Naive thymus-derived CD8-positive, alpha-beta T cell (primary cell): ENCODE measurements at regions not wholly inside any gene's neighbourhood (a gene's known extent, or its start where the extent isn't known, plus 50 kb on each side); places are given as distances from the start of the nearest gene placed in this dataset.
A peak's percentile ranks its signal among the peaks of the same experiment; 100 is the strongest.
"Not testable (repeated sequence)": the region's sequence is repeated elsewhere in the genome, so short reads cannot be mapped to it uniquely, and the experiment has no call there.

Source experiments
- ATAC-seq, 2 donors: fragments of 150-1000 bp; cut with Tn5 transposase in 1 of 2; sonication (Bioruptor Pico), chemical (Tn5 transposase) in 1 of 2; 1 replicate in 1 of 2; 2 replicates in 1 of 2; pipeline ENCODE4 v1.10.0; 2021; ENCODE audit warnings: mild to moderate bottlenecking in 2 of 2, moderate library complexity in 2 of 2
- POLR2A ChIA-PET: fragments of 350-600 bp; sonication (Branson Sonifier 250); formaldehyde crosslinking; loops from one replicate; lab custom pipeline; 2021; ENCODE audit warnings: antibody characterized with exemption; lab: Charles Lee
- DNase-seq, 10 donors: peaks; one replicate each; pipeline versions ENCODE4 v3.0.0 to v3.0.0-alpha.2; 2020 to 2022
- H3K27ac Mint-ChIP-seq, 10 donors: one replicate each; pipeline ENCODE4 v1.8.0; 2020 to 2022; ENCODE audit warnings: mild to moderate bottlenecking in 10 of 10, mixed read lengths in 10 of 10, moderate library complexity in 4 of 10, inconsistent platforms in 1 of 10
- H3K27me3 Mint-ChIP-seq, 5 donors: one replicate each; pipeline ENCODE4 v1.8.0; 2021 to 2022; ENCODE audit warnings: mixed read lengths in 5 of 5
- H3K36me3 Mint-ChIP-seq, 3 donors: one replicate each; pipeline ENCODE4 v1.8.0; 2020 to 2022; ENCODE audit warnings: mixed read lengths in 3 of 3, mild to moderate bottlenecking in 2 of 3, inconsistent platforms in 1 of 3
- H3K4me1 Mint-ChIP-seq, 4 donors: one replicate each; pipeline ENCODE4 v1.8.0; 2021 to 2022; ENCODE audit warnings: mixed read lengths in 4 of 4
- H3K4me3 Mint-ChIP-seq, 10 donors: one replicate each; pipeline ENCODE4 v1.8.0; 2020 to 2022; ENCODE audit warnings: mild to moderate bottlenecking in 10 of 10, mixed read lengths in 10 of 10, moderate library complexity in 6 of 10, inconsistent platforms in 1 of 10
- H3K9me3 Mint-ChIP-seq, 9 donors: one replicate each; pipeline ENCODE4 v1.8.0; 2020 to 2022; ENCODE audit warnings: mixed read lengths in 9 of 9, mild to moderate bottlenecking in 3 of 9, inconsistent platforms in 1 of 9, moderate library complexity in 1 of 9

- DNase-seq = no peak
- Mint-ChIP-seq H3K4me1 (no peaks in the 10 kb centered on the region), H3K27me3 (peaks cover 6 to 24% (median 12%) of the 10 kb centered on the region in 5 donors), H3K4me3 (no peak overlapping the region), H3K27ac (no peak overlapping the region), H3K9me3 (peaks cover 0 to 11% (median 0%) of the 10 kb centered on the region in 9 donors), H3K36me3 (no peaks in the 10 kb centered on the region)
- ATAC-seq = no peak
- POLR2A ChIA-PET = no interaction called here
These were observed 472.8 kb upstream of the ADARB2 start for GRCh38 chr10:2210088-2210487.

GRCh38 chr10:2208106-2208505, 470.8 kb upstream of the ADARB2 start:
- peak overlapping the region in 1 of 10 donors; percentile 27 for H3K27ac Mint-ChIP-seq
- H3K36me3 Mint-ChIP-seq = no peaks in the 10 kb centered on the region

DNA sequence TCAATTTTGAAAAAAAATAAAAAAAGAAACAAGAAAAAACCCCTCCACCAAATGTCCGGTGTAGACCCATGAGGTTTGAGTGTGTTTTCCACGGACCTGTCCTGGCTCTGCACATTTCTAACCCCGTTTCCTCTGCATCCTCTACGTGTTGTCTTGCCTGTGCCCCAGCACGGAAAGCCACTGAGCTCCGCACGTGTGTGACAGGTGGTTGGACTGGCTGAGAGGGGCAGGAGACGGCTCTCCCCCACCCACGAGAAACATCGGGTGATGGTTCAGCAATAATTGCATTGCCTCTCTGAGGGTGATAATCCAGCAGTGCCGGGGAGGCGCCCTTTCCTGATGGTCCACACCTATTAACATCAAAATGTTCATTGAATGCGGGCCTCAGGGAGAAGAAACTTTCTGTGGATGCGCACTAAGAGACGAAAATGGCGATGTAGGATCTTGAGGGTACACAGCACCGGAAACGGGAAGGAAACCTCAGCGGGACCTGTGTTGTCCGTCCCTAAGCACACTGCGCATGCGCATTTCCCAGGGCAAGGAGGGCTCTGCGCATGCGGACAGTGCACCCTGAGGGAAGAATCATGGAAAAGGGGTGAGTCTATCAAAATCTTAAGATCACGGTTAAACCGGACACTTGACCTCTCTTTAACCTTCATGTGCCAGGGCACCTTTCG, 470.1 kb upstream of the ADARB2 start:
- no peak overlapping the region for H3K4me3 Mint-ChIP-seq
- peaks cover 4 to 20% (median 9%) of the 10 kb centered on the region in 5 donors for H3K27me3 Mint-ChIP-seq
- H3K9me3 Mint-ChIP-seq = peaks cover 0 to 11% (median 0%) of the 10 kb centered on the region in 9 donors
- H3K36me3 Mint-ChIP-seq = no peaks in the 10 kb centered on the region
- DNase-seq (no peak), ATAC-seq (no peak)
- POLR2A ChIA-PET = no interaction called here
- H3K4me1 Mint-ChIP-seq = no peaks in the 10 kb centered on the region
- peak overlapping the region in 1 of 10 donors; percentile 45 for H3K27ac Mint-ChIP-seq

More at GRCh38 chr10:2208106-2208505, 470.8 kb upstream of the ADARB2 start:
- Mint-ChIP-seq H3K4me3 (no peak overlapping the region), H3K9me3 (peaks cover 0 to 11% (median 0%) of the 10 kb centered on the region in 9 donors), H3K4me1 (no peaks in the 10 kb centered on the region), H3K27me3 (peaks cover 4 to 20% (median 8%) of the 10 kb centered on the region in 5 donors)
- POLR2A ChIA-PET = no interaction called here
- DNase-seq = no peak
- ATAC-seq = no peak

DNA sequence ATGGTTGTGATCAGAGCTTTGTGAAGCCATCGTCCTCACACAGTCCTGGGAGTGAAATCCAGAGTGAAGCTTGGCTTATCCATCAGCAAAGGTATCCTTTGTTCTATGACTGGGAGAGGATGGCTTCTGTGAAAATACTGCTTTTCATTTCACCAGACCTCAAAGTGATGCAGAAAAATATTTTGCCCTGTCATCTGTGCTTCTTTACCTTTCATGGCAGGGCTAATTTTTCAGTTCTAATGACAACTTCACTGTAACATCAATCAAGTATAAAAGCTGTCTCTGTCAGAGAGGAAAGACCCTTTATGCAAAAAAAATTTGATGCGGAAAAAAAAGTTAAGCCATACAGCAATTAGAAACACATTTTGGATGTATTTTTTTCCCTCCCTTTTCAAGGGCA, 468.1 kb upstream of the ADARB2 start:
- Mint-ChIP-seq H3K36me3 (no peaks in the 10 kb centered on the region), H3K4me1 (no peaks in the 10 kb centered on the region), H3K4me3 (no peak overlapping the region), H3K27ac (no peak overlapping the region), H3K9me3 (peaks cover 0 to 3% (median 0%) of the 10 kb centered on the region in 9 donors), H3K27me3 (peaks cover under 1 to 12% (median 8%) of the 10 kb centered on the region in 5 donors)
- POLR2A ChIA-PET = no interaction called here
- DNase-seq (no peak), ATAC-seq (no peak)

- Mint-ChIP-seq H3K4me3 (no peak overlapping the region), H3K4me1 (no peaks in the 10 kb centered on the region), H3K27ac (no peak overlapping the region), H3K36me3 (no peaks in the 10 kb centered on the region), H3K9me3 (peaks cover 0 to 13% (median 3%) of the 10 kb centered on the region in 9 donors), H3K27me3 (peaks cover 0 to 13% (median 2%) of the 10 kb centered on the region in 5 donors)
- ATAC-seq = no peak
- POLR2A ChIA-PET = no interaction called here
- DNase-seq = no peak
These were observed 465.1 kb upstream of the ADARB2 start for GRCh38 chr10:2202401-2202800.

GRCh38 chr10:2201534-2202099, 464.3 kb upstream of the ADARB2 start:
- POLR2A ChIA-PET = no interaction called here
- H3K4me1 Mint-ChIP-seq = no peaks in the 10 kb centered on the region
- peaks cover 0 to 5% (median 0%) of the 10 kb centered on the region in 3 donors for H3K36me3 Mint-ChIP-seq
- DNase-seq (no peak), ATAC-seq (no peak)
- H3K9me3 Mint-ChIP-seq = peaks cover 0 to 18% (median 7%) of the 10 kb centered on the region in 9 donors
- H3K27me3 Mint-ChIP-seq = peaks cover 0 to 18% (median 3%) of the 10 kb centered on the region in 5 donors
- no peak overlapping the region for H3K27ac Mint-ChIP-seq
- no peak overlapping the region for H3K4me3 Mint-ChIP-seq

GRCh38 chr10:2197663-2198062, 460.3 kb upstream of the ADARB2 start:
- H3K36me3 Mint-ChIP-seq = peaks cover 0 to 9% (median 0%) of the 10 kb centered on the region in 3 donors

GRCh38 chr10:2196272-2196671, 458.9 kb upstream of the ADARB2 start:
- Mint-ChIP-seq H3K4me3 (no peak overlapping the region), H3K36me3 (peaks cover 0 to 9% (median 0%) of the 10 kb centered on the region in 3 donors), H3K9me3 (peaks cover 0 to 23% (median 9%) of the 10 kb centered on the region in 9 donors), H3K4me1 (no peaks in the 10 kb centered on the region), H3K27me3 (peaks cover 4 to 18% (median 15%) of the 10 kb centered on the region in 5 donors), H3K27ac (no peak overlapping the region)
- ATAC-seq = no peak
- POLR2A ChIA-PET = no interaction called here
- no peak for DNase-seq

More at GRCh38 chr10:2197663-2198062, 460.3 kb upstream of the ADARB2 start:
- DNase-seq = no peak
- Mint-ChIP-seq H3K4me3 (no peak overlapping the region), H3K4me1 (no peaks in the 10 kb centered on the region), H3K27me3 (peaks cover 4 to 22% (median 10%) of the 10 kb centered on the region in 5 donors), H3K27ac (no peak overlapping the region), H3K9me3 (peaks cover 0 to 23% (median 9%) of the 10 kb centered on the region in 9 donors)
- POLR2A ChIA-PET = no interaction called here
- ATAC-seq = no peak

- peaks cover 0 to 12% (median 2%) of the 10 kb centered on the region in 5 donors for H3K27me3 Mint-ChIP-seq
- H3K4me1 Mint-ChIP-seq, ATAC-seq, H3K36me3 Mint-ChIP-seq, DNase-seq, POLR2A ChIA-PET, H3K4me3 Mint-ChIP-seq, H3K9me3 Mint-ChIP-seq, H3K27ac Mint-ChIP-seq: not testable (repeated sequence)
These were observed 452.0 kb upstream of the ADARB2 start for GRCh38 chr10:2189356-2189755.

DNA sequence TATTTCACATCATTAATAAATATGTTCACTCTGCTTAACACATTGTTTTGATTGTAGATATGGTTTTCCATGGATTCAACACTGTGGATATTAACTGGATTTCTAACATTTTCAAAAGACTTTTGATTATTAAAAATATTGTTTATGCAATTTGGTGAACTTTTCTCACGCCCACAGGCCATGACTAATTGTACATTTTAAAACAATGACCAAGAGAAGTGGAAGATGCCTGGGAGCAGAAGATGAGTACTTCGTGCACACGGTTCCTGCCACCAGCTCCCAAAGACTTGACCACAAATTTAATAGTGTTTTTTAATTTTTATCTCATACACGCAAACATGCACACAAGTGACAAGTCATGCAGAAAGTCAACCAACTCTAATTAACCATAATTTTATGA, 451.0 kb upstream of the ADARB2 start:
- no peak overlapping the region for H3K27ac Mint-ChIP-seq
- POLR2A ChIA-PET = no interaction called here
- peaks cover 0 to 9% (median 1%) of the 10 kb centered on the region in 9 donors for H3K9me3 Mint-ChIP-seq
- H3K27me3 Mint-ChIP-seq = peaks cover 0 to 13% (median 2%) of the 10 kb centered on the region in 5 donors
- H3K4me3 Mint-ChIP-seq = no peak overlapping the region
- H3K36me3 Mint-ChIP-seq = peaks cover 0 to under 1% (median 0%) of the 10 kb centered on the region in 3 donors
- ATAC-seq (no peak), DNase-seq (no peak)
- H3K4me1 Mint-ChIP-seq = no peaks in the 10 kb centered on the region

- no peak overlapping the region for H3K4me3 Mint-ChIP-seq
- H3K36me3 Mint-ChIP-seq = no peaks in the 10 kb centered on the region
- POLR2A ChIA-PET = no interaction called here
- ATAC-seq (no peak), DNase-seq (no peak)
- no peaks in the 10 kb centered on the region for H3K4me1 Mint-ChIP-seq
- H3K27me3 Mint-ChIP-seq = peaks cover 0 to 9% (median 8%) of the 10 kb centered on the region in 5 donors
- no peak overlapping the region for H3K27ac Mint-ChIP-seq
- H3K9me3 Mint-ChIP-seq = peaks cover 0 to 6% (median 0%) of the 10 kb centered on the region in 9 donors
These were observed 436.0 kb upstream of the ADARB2 start for GRCh38 chr10:2173327-2173726.

GRCh38 chr10:2165771-2166460, 428.6 kb upstream of the ADARB2 start:
- Mint-ChIP-seq H3K36me3 (no peaks in the 10 kb centered on the region), H3K4me3 (no peak overlapping the region), H3K27ac (no peak overlapping the region), H3K9me3 (peaks cover 0 to 1% (median 0%) of the 10 kb centered on the region in 9 donors), H3K4me1 (no peaks in the 10 kb centered on the region), H3K27me3 (peaks cover 0 to 14% (median 1%) of the 10 kb centered on the region in 5 donors)
- POLR2A ChIA-PET = no interaction called here
- ATAC-seq (no peak), DNase-seq (no peak)

DNA sequence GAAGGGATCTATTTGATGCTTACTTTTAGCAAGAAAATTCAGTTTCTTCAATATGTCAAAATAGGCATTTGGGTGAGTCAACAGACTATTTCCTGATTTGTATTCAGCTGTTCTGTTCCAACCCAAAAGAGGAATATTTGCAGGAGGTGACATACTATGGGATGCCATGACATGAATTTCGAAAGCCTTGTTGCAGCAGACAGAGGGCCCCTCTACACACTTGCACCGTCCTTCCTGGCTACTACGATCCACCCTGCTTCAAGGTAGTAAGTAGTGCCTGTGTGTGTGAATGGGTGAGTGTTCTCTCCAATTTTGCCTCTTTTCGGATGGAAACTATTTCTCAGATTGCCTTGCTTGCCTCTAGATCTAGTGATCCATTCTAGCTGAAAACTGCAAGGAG, 413.0 kb upstream of the ADARB2 start:
- ATAC-seq (no peak), DNase-seq (no peak)
- Mint-ChIP-seq H3K27me3 (peaks cover 2 to 19% (median 6%) of the 10 kb centered on the region in 5 donors), H3K4me3 (no peak overlapping the region), H3K4me1 (no peaks in the 10 kb centered on the region), H3K27ac (peak overlapping the region in 1 of 10 donors; percentile 57), H3K9me3 (peaks cover 0 to 2% (median 0%) of the 10 kb centered on the region in 9 donors), H3K36me3 (no peaks in the 10 kb centered on the region)
- POLR2A ChIA-PET = no interaction called here
